ENCODE measurements at regions not wholly inside any gene's neighbourhood (a gene's known extent, or its start where the extent isn't known, plus 50 kb on each side); places are given as distances from the start of the nearest gene placed in this dataset.
A peak's percentile ranks its signal among the peaks of the same experiment; 100 is the strongest.

DNA sequence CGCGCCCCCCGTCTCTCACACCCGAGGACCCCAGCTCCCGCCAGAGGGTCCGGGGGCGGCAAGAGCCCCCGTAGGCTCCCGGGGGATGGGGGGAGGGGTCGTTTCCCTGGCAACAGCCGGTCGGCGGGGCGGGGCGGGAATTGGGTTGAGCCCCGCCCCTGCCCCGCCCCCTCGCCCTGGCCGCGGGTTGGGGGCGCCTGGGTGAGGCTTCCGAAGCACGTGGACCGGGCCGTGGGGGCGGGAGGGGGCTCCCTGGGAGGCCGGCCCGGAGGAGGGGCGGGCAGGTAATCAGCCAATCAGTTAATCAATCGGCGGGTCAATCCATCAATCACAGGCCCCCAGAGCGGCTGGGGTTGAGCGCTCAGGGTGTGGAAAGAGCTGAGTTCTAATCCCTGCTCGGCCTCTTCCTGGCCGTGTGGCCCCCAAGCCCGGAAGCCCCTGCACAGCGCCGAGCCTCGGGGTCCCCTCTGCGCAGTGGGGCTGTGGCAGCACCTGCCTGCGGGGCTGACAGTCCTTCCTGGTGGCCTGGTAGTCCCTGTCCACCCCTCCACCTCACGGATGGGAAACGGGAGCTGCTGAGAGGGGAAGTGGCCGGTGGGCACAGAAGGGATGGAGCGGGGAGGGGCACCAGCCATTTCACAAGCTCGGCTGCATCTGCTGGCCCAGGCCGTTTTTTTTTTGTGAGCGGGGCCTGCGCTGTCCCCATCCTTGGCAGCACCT is 174.2 kb upstream of the IER5L start:
- DNase-seq, result no peak

DNA sequence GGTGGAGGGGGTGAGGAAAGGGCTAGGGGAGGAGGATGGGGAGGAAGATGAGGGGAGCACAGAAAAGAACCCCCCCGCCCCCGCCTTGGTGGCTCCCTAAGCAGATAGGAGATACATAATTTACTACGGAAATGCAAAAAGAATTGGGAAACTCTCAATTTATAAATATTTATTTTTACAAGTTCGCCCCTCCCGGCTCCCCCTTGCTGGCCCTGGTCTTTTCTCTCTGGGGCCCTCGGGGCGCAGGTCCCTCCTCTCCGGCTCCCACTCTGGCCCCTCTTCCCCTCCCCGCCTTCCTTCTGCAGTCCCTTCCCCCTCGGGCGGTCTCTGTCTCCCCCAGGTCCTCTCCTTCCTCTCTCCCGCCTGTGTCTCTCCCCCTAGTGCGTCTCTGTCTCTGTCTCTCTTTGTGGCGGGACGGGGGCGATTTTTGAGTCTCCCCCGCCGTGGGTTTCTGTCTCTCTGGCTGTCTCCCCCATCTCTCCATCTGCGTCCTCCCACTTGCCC is 173.6 kb upstream of the IER5L start:
- DNase-seq, result no peak

DNA sequence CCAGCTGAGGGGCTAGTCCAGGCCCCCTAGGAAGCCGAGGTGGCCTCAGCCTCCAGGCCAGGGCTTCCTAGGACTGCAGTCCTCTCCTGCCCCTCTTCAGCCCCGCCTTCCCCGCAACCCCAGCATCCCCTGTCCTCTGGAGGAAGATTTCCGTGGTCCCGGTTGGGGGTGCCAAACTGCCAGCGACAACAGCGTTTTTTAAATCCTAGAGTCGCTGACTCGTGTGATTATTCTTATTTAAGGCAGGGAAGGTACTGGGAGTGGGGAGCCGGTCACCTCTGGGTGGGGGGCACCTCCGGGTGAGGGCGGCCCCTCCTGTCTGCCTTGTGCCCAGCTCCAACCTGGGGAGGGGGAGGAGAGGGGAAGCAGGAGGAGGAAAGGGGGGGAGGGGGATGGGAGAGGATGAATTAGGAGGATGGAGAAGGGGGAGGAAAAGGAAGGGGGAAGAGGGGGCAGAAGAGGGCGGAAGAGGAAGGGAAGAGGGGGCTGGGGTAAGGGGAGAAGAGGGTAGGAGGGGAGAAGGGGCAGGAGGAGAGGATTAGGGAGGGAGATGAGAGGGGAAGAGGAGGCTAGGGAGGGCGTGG is 173.1 kb upstream of the IER5L start:
- no peak for DNase-seq

DNA sequence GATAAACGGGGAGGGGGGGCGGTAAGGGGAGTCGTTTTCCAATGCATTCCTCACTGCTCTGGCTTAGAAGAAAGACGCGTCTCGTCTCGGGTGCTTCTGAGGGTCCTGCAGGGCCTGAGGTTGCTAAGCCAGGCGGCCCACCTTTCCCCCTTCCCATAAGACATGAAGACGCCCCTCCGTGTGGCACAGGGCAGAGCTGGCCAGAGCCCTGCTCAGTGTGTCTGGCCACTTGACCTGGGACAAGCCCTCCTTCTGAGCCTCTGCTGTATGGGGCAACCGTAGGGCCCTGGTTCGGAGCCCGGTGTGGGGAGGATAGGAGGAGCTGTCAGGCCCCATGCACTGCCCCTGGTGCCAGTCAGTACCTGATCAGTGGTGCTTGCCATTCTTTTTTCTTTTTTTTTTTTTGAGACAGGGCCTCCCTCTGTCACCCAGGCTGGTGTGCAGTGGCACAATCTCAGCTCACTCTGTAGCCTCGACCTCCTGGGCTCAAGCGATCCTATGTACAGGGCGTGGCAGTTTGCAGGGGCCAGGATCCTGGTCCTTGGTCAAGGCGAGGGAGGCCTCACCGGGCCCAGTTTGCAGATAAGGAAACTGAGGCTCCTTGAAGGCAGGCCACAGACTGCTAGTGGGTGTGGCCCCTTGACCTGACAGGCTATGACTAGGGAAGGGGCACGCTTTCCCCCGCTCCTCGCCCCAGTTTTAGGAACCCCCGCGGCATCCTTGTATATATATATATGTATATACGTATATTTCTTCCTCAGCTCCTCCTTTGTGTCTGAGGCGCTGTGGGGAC is 172.3 kb upstream of the IER5L start:
- no peak for DNase-seq

DNA sequence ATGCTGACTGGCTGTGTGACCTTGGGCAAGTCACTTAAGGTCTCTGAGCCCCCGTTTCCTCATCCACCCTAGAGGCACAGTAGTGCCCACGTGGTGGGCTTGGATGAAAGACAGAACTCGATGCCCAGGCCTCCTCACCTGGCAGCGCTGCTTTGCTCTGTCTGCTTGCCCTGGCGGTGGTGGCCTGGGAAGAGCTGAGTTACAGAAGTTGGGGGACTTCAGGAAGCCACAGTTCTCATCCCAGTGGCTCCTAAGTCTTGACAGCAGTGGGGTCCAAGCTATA is 171.5 kb upstream of the IER5L start:
- no peak for DNase-seq

DNA sequence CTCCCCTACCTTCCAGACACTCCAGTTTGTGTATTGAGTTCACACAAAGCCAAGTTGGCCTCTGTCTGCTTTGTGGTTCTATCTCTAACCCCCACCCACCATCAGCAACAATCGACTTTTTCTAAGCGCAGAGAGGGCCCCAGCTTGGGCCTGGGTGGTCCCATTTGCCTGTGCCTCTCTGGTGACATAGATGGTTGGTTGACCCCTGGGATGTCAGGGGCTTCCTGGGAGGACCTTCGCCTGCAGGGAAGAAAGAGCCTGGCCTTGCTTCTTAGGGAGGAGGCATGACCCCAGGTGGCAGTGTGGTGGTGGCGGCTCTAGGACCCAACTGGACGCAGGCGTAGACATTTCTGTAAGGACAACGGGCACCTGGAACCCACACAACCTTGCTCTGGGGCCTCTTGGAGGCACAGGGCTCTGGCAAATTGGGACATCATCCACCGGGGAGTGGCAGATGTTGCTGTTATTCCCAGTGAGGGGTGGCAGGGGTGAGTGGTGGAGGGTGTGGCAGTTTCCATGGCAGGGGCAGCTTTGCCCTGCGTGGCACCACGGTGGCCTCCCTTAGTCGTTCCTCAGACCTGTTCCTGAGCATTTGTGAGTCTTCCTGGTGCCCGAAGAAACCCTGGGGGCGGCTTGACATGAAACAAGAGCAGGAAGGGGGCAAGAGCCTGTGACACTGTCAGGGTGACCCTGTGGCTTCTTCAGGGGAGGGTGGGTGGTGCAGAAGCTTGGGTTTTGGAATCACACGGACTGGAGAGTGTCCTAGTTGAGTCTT is 171.0 kb upstream of the IER5L start:
- DNase-seq, result no peak

DNA sequence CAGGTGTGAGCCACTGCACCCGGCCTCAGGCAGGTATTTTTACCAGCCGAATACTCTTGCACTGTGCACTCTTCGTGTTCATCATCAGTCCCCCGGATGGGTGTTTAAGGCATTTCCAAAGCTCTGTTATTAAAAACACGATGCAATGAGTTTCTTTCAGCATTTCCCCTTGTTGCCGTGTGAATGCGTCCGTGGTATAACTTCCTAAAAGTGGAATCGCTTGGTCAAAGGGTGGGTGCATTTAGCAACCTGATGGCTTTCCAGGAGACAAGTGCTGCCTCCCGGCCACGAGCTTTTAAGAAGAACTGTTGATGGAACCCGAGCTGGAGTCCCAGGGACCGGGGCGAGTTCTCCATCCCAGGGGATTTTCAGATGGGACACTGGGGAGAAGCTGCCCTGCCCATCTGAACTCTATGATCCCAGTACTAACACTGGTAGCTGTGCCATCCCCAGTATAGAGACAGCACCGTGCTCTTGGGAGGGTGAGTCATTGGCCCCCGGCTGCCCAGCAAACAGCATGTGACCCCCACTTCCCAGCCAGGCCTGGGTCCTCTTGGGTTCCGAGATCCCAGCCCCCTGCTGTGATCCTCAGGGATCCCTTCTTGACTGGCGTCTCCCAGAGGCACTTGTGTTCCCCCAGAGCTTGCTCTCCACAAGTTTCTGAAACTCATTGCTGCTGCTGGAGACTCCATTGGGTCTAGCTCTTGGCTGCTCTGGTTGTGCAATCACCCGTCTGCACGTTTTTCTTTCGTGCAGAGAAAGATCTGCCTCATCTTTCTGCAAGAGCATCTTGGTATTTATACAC is 169.5 kb upstream of the IER5L start:
- peak in 1 of 2 donors; percentile 52 for DNase-seq

DNA sequence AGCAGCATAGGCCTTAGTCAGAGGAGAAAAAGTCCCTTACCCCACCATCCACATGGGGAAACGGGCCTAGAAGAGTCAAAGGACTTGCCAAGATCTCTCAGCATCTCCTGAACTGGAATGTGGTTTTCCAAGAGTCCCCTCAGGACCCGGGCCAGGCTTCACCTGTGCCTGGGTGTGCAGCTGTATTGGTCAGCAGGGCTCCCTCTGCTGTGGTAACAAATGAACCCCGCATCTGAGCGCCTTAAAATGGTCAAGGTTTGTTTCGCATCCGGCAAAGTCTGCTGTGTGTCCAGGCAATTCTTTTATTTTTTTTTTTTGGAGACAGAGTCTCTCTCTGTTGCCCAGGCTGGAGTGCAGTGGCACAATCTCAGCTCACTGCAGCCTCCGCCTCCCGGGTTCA is 168.0 kb upstream of the IER5L start:
- no peak for DNase-seq

DNA sequence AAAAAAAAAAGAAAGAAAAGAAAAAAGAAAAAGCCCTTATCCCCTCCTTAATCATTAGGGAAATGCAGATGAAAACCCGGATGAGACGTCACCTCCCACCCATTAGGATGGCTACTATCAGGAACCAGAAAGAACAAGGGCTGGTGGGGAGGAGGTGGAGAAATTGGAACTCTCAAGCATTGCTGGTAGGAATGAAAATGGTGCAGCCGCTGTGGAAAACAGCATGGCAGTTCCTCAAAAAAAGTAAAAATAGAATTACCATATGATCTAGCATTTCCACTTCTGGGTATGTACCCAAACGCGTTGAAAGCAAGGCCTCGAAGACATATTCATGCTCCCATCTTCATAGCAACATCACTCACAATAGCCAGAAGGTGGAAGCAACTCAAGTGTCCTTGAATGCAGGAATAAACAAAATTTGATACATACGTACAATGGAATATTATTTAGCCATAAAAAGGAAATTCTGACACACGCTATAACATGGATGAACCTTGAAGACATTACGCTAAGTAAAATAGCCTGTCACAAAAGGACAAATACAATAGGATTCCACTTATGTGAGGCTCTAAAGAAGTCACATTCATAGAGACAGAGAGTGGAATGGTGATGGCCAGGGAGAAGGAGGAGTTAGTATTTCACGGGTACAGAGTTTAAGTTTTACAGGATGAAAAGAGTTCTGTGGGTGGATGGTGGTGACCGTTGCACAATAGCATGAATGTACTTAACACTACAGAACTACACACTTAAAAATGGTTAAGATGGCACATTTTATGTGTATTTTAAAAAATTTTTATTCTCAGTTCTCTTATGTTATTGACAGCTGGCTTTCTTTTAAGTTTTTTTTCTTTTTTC is 166.8 kb upstream of the IER5L start:
- no peak for DNase-seq

DNA sequence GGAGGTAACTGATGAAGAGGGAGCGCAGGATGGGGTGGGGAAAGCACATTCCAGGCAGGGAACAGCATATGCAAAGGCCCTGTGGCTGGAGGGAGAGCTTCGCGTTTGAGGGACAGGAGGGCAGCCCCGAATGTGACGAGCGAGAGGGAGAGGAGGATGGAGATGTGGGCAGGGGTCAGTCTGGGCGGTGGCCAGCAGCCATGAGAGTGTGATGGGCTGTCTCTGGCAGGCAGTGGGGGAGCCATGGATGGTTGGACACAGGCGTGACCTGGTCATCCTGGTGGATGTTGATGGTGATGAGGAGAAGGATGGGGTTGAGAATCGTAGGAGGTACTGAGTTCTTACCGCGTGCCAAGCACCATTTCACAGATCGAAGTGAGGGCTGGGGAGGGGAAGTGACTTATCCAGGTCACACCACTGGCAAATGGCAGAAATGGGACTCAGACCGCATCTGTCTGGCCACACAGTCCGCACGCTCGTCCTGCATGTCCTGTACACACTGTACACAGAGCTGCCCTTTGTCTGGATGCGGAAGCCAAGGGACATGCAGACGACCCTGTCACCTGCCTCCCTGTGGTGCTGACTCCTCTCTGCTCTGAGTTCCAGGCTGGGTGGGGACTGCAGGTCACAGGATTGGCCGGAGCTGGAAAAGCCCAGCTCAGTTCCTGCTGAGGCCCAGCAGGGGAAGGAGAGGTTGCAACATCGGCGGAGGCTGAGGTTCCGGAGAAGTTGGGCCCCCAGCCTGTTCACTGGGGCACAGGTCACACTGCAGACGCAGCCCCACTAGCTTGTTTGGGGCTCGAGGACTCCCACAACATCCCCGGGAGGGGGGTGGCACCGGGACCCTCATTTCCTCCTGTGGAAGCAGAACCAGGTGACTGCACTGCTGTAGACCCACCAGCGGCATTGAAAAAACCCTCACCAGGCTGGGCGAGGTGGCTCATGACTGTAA is 165.6 kb upstream of the IER5L start:
- peak in 1 of 2 donors; percentile 78 for DNase-seq

DNA sequence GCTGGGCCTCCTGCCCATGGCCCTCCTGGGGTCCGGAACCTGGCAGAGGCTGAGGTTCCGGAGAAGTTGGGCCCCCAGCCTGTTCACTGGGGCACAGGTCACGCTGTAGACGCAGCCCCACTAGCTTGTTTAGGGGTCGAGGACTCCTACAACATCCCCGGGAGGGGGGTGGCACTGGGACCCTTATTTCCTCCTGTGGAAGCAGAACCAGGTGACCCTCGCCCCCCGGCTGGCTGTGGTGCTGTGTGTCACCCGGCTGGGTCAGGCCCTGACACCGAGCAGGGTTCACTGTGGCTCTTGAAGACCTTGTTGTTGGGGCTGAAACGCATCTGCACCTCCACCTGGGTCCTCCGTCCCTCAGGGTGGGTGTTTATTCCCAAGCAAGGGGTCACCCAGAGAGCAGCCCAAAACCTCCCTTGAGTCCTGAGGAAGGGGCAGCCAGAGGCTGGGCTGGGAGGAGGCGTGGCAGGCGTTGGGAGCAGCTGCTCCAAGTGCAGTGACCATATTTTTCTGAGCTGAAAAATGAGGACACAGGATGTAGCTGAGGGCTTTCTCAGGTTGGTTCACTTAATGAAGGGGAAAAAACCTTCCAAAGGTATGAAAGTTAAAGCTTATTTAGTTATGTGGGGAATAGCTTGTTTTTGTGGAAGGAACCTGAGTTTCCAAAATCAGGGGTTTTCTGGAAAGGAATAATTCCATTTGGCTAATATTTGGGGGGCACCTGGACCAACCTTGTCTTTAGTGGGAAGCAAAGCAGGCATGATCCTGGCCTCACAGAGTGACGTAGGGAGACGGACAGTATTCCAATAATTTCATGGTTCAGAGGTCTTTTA is 164.7 kb upstream of the IER5L start:
- no peak for DNase-seq

DNA sequence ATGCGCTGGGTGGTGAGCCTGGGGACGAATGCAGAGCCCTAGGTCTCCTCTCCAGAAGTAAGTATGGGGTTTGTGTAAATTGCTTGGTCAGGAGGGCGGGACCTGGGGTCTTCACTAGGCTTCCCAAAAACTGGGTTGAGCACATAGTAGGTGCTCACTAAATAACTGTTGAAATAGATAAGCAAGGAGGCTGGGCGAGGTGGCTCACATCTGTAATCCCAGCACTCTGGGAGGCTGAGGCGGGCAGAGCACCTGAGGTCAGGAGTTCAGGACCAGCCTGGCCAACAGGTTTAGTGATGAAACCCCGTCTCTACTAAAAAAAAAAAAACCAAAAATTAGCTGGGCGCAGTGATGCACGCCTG is 163.9 kb upstream of the IER5L start:
- no peak for DNase-seq

DNA sequence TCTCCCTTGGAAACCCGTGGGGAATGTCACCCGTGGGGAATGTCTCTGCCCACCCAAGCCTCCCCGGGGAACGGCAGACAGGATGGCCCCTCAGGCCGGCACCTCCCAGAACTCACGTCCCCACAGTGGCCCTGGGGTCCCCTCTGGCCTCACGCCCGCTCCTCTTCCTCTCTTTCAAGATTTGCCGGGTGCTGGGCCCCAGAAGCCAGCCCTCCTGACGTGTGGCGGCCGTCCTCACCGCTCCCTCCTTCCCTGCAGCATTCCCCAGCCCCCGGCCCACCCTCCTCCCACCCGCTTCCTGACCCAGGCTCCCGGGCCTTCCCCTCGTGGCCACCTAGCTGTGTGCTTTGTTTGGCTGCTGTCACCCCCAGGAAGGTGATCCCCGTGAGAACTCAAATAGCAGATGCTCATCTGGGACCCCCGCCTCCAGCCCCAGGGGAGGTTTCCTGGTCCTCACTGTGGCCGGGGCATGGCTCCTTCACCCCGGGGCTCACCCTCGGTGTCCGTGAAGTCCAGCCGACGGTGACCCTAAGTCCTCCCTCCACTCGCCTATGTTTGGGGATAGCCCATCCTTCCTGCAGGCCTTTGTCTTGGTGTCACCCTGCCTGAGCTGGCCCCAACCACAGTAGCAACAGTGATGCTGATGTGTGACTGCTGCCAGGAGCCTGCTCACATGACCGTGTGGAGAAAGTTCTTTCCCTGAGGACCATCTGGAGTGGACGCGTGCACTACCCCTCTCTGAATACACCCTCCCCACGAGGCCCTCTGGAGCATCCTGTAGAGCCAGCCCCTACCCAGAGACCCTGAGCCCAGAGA is 163.3 kb upstream of the IER5L start:
- DNase-seq, result no peak

DNA sequence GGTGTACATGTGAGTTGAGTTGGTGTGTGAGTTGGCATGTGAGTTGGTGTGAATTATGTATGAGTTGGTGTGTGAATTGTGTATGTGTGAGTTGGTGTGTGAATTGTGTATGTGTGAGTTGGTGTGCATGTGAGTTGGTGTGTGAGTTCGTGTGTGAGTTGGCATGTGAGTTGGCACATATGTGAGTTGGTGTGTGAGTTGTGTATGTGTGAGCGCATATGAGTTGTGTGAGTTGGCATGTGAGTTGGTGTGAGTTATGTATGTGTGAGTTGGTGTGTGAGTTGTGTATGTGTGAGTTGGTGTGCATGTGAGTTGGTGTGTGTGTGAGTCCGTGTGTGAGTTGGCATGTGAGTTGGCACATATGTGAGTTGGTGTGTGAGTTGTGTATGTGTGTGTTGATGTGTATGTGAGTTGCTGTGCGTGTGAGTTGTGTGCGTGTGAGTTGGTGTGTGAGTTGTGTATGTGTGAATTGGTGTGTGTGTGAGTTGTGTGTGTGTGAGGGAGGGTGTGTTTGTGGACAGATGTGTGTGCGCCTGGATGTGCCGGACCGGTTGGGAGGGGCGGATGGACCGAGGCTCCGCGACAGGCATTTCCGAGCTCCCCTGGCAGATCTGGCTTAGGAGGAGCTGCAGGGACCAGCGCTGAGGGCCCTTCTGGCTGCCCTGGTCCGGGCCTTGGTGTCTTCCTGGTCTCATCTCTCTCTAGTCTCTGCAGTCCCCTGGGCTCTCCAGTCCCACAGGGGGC is 162.5 kb upstream of the IER5L start:
- DNase-seq, result no peak

DNA sequence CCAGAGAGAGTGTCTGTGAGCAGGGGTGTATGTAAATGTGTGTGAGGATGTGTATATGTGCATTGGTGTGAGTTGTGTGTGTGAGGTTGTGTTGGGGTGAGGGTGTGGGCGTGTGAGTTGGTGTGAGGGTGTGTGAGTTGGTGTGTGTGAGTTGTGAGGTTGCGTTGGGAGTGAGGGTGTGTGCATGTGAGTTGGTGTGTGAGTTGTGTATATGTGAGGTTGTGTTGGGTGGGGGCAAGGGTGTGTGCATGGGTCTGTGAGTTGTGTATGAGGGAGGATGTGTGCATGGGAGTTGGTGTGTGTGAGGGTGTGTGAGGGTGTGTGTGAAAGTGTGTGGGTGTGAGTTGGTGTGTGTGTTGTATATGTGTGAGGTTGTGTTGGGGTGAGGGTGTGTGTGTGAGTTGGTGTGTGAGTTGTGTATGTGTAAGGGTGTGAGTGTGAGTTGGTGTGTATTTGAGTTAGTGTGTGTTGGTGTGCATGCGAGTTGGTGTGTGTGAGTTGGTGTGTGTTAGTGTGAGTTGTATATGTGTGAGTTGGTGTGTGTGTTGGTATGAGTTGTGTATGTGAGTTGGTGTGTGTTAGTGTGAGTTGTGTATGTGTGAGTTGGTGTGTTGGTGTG is 161.6 kb upstream of the IER5L start:
- DNase-seq, result no peak

DNA sequence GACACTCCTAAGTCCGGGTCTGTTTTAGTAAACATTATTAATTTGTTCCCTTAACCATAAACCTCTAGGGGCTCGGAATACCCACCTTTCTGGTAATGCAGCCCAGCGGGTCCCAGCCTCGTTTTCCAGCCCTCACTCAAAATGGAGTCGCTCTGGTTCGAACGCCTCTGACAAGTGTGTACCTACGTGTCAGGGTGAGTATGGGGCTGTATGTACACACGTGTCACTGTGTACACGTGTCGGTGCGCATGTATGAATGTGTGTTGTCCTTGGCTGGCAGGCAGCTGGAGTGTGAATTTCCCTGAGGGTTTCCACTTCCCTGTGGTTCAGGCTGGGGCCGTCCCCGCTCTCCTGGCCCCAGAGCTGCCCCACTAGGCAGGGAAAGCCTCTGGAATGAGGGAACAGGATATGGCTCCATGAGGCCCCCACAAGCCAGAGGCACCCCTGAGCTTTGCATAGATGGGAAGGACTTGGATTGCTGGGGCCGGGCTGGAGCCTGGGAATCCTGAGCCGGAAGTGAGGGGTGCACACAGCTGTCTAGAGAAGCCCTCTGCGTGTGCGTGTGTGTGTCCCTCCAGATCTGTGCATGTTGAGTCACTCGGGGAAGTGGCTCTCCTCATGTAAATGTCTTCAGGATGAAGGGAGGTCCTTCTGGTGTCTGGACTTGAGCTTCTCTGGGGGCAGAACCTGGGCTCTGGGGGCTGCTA is 160.8 kb upstream of the IER5L start:
- DNase-seq, result no peak

Data from CD4-positive, alpha-beta T cell treated with Interleukin-1 beta for 1 hour (primary cell).